ENCODE measurements at regions not wholly inside any gene's neighbourhood (a gene's known extent, or its start where the extent isn't known, plus 50 kb on each side); places are given as distances from the start of the nearest gene placed in this dataset.

DNA sequence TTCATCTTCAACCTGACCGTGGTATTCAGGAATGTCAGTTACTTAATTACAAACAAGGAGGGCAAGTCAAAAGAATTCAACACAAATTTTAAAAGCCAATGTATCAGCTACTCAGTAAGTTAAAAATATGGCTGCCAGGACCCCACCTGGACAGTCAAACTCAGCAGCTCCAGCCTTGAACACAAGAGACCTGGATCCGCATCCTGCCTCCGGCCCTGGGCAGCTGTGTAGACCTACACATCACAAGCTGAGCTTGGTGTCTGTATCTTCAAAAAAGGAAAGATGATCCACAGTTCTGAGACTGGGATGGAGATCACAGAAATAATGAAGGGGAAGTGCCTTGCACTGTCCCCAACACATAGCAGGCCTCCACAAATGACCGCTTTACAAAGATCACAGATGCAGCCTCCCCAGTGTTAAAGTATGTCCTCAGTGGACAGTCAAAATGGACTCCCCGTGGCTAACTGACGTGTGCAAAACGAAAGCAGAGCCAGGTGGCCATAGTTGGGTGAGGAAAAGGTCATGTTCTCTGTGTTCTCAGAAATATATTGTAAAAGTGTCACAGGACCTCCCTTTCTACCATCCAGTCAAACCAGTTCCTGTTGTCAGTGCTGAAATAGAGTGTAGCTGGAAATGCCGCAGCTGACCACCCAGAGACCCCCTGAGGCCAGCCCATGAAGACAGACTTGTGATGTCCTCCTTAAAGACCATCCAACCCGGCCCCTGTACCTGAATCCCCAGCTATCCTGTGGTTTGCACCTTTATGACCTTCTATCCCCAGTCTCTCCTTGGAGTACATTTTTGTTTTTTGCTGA is 168.5 kb upstream of the NSMCE3 start:
- Histone ChIP-seq H3K9ac (ENCODE audit: low read depth, low read length) (no peak overlapping the region), H3K56ac (ENCODE audit: extremely low read depth, insufficient read depth, low read length) (no peak overlapping the region), H3K4me1 (ENCODE audit: control insufficient read depth, insufficient read depth, low read length) (no peaks in the 10 kb centered on the region), H3K4me3 (ENCODE audit: insufficient read depth, low read depth, low read length) (no peak overlapping the region), H3K27ac (ENCODE audit: insufficient read depth, low read length) (no peak overlapping the region), H2AK5ac (ENCODE audit: low read depth, low read length) (no peak overlapping the region), H3K27me3 (ENCODE audit: control insufficient read depth, insufficient read depth, low read length) (no peaks in the 10 kb centered on the region), H4K8ac (ENCODE audit: low read depth in 2 of 2, low read length in 2 of 2) (no peak overlapping the region), H2BK20ac (ENCODE audit: low read depth, low read length) (no peak overlapping the region), H3K9me1 (ENCODE audit: insufficient read depth, low read length) (no peaks in the 10 kb centered on the region), H2BK120ac (ENCODE audit: low read depth, low read length) (no peak overlapping the region), H3K36me3 (ENCODE audit: control insufficient read depth, insufficient read depth, low read length) (no peaks in the 10 kb centered on the region), H2BK15ac (ENCODE audit: low read depth, low read length) (no peak overlapping the region), H3K18ac (ENCODE audit: low read depth, low read length) (no peak overlapping the region), H3K4ac (ENCODE audit: low read depth, low read length) (no peak overlapping the region), H4K20me1 (ENCODE audit: insufficient read depth, low read length) (no peaks in the 10 kb centered on the region), H2AK9ac (replicated peaks; ENCODE audit: low read depth, low read length, poor library complexity) (no peak overlapping the region), H3K14ac (replicated peaks; ENCODE audit: low read depth, low read length) (no peak overlapping the region), H3K4me2 (ENCODE audit: low read depth, low read length) (no peak overlapping the region), H3K79me1 (ENCODE audit: low read depth in 1 of 2, low read length in 2 of 2) (no peaks in the 10 kb centered on the region), H4K5ac (ENCODE audit: low read depth, low read length) (no peak overlapping the region), H3K23ac (ENCODE audit: low read depth, low read length) (no peak overlapping the region), H2BK5ac (ENCODE audit: low read depth, low read length, poor library complexity, severe bottlenecking) (no peak overlapping the region), H4K91ac (ENCODE audit: insufficient read depth, low read depth, low read length) (no peak overlapping the region), H3K9me3 (ENCODE audit: control insufficient read depth, insufficient read depth, low read length) (no peaks in the 10 kb centered on the region), H2AFZ (replicated peaks; ENCODE audit: low read length, poor library complexity) (no peak overlapping the region)
- POLR2A ChIA-PET (ENCODE audit: unreplicated experiment), result no interaction called here
- dilution Hi-C loops (cut with HindIII; ENCODE audit: low sequenced_read_pairs, unreplicated experiment), result no loop called here
- no peak for ATAC-seq (ENCODE audit: low read depth)
- WGBS, 2 experiments (ENCODE audit: extremely low coverage in 2 of 2, insufficient read length in 1 of 2), result 20% methylated on average over 2 of the region's 9 CpGs; no CpG with 5 or more reads in 1 of the 2 experiments
- in situ Hi-C loops (cut with MboI; ENCODE audit: low sequenced_read_pairs), result no loop called here
- DNase-seq, result no peak
- no TSS peak for BruUV-seq (replicated peaks)
- CTCF ChIA-PET, result no interaction called here
- intact Hi-C loops (cut with micrococcal nuclease), result no loop called here
- TF ChIP-seq MAZ (IDR thresholded peaks at IDR 0.05; ENCODE audit: borderline replicate concordance, low read depth, low read length) (no peak), NFE2L2 (IDR thresholded peaks at IDR 0.05; ENCODE audit: low read depth, low read length) (no peak), SMC3 (IDR thresholded peaks at IDR 0.05; ENCODE audit: low read depth, low read length) (no peak), CEBPB (IDR thresholded peaks at IDR 0.05; ENCODE audit: low read depth, low read length) (no peak), CHD1 (IDR thresholded peaks at IDR 0.05; ENCODE audit: low read depth, low read length) (no peak), MXI1 (IDR thresholded peaks at IDR 0.05; ENCODE audit: borderline replicate concordance, low read depth, low read length) (no peak), FOS (IDR thresholded peaks at IDR 0.05; ENCODE audit: low read depth, low read length) (no peak), RFX5 (IDR thresholded peaks at IDR 0.05; ENCODE audit: low read depth, low read length) (no peak)
- TF ChIP-seq, protein P1, sequence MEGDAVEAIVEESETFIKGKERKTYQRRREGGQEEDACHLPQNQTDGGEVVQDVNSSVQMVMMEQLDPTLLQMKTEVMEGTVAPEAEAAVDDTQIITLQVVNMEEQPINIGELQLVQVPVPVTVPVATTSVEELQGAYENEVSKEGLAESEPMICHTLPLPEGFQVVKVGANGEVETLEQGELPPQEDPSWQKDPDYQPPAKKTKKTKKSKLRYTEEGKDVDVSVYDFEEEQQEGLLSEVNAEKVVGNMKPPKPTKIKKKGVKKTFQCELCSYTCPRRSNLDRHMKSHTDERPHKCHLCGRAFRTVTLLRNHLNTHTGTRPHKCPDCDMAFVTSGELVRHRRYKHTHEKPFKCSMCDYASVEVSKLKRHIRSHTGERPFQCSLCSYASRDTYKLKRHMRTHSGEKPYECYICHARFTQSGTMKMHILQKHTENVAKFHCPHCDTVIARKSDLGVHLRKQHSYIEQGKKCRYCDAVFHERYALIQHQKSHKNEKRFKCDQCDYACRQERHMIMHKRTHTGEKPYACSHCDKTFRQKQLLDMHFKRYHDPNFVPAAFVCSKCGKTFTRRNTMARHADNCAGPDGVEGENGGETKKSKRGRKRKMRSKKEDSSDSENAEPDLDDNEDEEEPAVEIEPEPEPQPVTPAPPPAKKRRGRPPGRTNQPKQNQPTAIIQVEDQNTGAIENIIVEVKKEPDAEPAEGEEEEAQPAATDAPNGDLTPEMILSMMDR (conservative IDR thresholded peaks at IDR 0.05; ENCODE audit: low read depth, low read length), result no peak
- TF ChIP-seq, protein P2, sequence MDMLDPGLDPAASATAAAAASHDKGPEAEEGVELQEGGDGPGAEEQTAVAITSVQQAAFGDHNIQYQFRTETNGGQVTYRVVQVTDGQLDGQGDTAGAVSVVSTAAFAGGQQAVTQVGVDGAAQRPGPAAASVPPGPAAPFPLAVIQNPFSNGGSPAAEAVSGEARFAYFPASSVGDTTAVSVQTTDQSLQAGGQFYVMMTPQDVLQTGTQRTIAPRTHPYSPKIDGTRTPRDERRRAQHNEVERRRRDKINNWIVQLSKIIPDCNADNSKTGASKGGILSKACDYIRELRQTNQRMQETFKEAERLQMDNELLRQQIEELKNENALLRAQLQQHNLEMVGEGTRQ (IDR thresholded peaks at IDR 0.05; ENCODE audit: low read depth, low read length), result no peak
